ENCODE measurements at regions not wholly inside any gene's neighbourhood (a gene's known extent, or its start where the extent isn't known, plus 50 kb on each side); places are given as distances from the start of the nearest gene placed in this dataset.
"Not testable (repeated sequence)": the region's sequence is repeated elsewhere in the genome, so short reads cannot be mapped to it uniquely, and the experiment has no call there.

GRCh38 chr15:69554279-69554961, 101.8 kb downstream of the RPLP1 start:
- no peak for FAIRE-seq

GRCh38 chr15:69555080-69555479, 102.5 kb downstream of the RPLP1 start:
- no peak for FAIRE-seq

GRCh38 chr15:69556344-69556743, 103.7 kb downstream of the RPLP1 start:
- no peak for FAIRE-seq

- FAIRE-seq, result no peak
Observed at GRCh38 chr15:69557020-69557706, 104.5 kb downstream of the RPLP1 start.

- no peak for FAIRE-seq
Observed at GRCh38 chr15:69557707-69558409, 105.2 kb downstream of the RPLP1 start.

- FAIRE-seq, result no peak
Observed at GRCh38 chr15:69559440-69560190, 107.0 kb downstream of the RPLP1 start.

GRCh38 chr15:69561071-69561784, 108.6 kb downstream of the RPLP1 start:
- FAIRE-seq, result no peak

GRCh38 chr15:69562116-69562515, 109.5 kb downstream of the RPLP1 start:
- FAIRE-seq, result no peak

GRCh38 chr15:69562564-69562963, 109.9 kb downstream of the RPLP1 start:
- FAIRE-seq, result no peak

- FAIRE-seq, result no peak
Observed at GRCh38 chr15:69565066-69565655, 112.5 kb downstream of the RPLP1 start.

- FAIRE-seq, result not testable (repeated sequence)
Observed at GRCh38 chr15:69567238-69567760, 114.7 kb downstream of the RPLP1 start.

- no peak for FAIRE-seq
Observed at GRCh38 chr15:69568173-69569009, 115.8 kb downstream of the RPLP1 start.

- no peak for FAIRE-seq
Observed at GRCh38 chr15:69570454-69570853, 117.8 kb downstream of the RPLP1 start.

GRCh38 chr15:69570997-69571396, 118.4 kb downstream of the RPLP1 start:
- no peak for FAIRE-seq

GRCh38 chr15:69573278-69573677, 120.7 kb downstream of the RPLP1 start:
- not testable (repeated sequence) for FAIRE-seq

GRCh38 chr15:69573815-69574475, 121.3 kb downstream of the RPLP1 start:
- FAIRE-seq, result no peak

- FAIRE-seq, result no peak
Observed at GRCh38 chr15:69574506-69574905, 121.9 kb downstream of the RPLP1 start.

GRCh38 chr15:69575387-69575786, 122.8 kb downstream of the RPLP1 start:
- no peak for FAIRE-seq

GRCh38 chr15:69576035-69576526, 123.5 kb downstream of the RPLP1 start:
- FAIRE-seq, result no peak

GRCh38 chr15:69576948-69577351, 124.3 kb downstream of the RPLP1 start:
- FAIRE-seq, result no peak
